GM04503 (cell line): ENCODE measurements at regions not wholly inside any gene's neighbourhood (a gene's known extent, or its start where the extent isn't known, plus 50 kb on each side); places are given as distances from the start of the nearest gene placed in this dataset.
"Not testable (repeated sequence)": the region's sequence is repeated elsewhere in the genome, so short reads cannot be mapped to it uniquely, and the experiment has no call there.

Experiments used
- DNase-seq: peaks from one replicate; pipeline ENCODE4 v3.0.0-alpha.2; 2012; ENCODE audit warnings: low read depth

DNA sequence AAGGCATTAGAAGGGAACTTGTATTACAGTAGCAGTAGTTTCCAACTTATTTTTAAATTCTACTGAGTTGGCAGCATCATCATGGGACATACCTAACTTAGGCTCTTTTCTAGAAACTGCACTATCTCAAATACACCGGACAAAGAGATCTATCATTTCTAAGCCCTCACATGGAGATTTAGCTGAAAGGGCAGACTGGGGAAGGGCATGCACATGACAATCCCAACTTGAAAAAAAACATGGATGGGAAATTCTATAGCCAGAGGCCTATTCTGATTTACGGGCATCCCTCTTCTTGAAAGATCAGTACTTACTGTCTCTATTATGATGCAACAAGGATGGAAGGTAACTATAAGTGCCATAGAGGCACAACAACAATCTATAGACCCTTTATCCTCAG, 1328.6 kb downstream of the UQCRFS1 start:
- DNase-seq, result no peak

GRCh38 chr19:27881213-27881612, 1331.7 kb downstream of the UQCRFS1 start:
- no peak for DNase-seq

DNA sequence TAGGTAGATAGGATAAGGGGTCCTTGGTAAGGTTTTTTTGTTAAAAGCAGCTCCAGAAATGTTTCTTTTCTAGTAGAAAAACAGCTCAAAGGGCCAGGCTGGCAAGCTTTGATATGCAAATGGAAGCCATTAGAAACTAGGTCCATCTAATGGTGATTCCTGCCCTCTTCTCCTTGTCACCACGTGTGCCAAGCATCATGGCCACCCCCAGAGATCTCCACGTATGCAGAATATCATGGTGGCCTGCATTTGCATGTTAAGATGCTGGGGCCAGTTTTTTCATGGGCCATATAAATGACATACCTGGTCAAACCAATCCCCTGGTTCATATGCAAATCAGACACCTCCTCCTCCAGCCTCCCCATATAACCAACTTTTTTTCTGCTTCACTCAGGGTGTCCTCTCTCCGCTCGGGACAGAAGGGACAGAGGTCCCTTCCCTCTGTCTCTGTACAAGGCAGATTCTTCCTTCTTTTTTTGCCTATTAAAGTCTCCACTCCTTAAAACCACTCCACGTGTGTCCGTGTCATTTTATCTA, 1335.9 kb downstream of the UQCRFS1 start:
- DNase-seq, result no peak

- DNase-seq, result no peak
Observed at GRCh38 chr19:27876489-27876888, 1336.5 kb downstream of the UQCRFS1 start.

DNA sequence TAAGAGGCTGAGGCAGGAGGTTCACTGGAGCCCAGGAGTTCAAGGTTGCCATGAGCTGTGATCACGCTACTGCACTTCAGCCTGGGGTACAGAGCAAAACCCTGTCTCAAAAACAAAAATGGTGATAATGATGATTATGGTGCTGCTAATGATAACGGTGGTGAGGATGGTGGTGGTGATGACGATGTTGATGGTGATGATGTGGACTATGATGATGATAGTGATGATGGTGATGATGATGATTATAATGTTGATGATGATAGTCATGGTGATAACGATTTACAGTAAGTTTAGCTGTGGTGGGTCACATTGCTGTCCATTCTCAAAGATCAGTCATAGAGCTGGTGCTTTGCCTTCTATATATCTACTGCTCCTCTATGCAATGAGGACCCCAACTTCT, 1340.6 kb downstream of the UQCRFS1 start:
- no peak for DNase-seq

DNA sequence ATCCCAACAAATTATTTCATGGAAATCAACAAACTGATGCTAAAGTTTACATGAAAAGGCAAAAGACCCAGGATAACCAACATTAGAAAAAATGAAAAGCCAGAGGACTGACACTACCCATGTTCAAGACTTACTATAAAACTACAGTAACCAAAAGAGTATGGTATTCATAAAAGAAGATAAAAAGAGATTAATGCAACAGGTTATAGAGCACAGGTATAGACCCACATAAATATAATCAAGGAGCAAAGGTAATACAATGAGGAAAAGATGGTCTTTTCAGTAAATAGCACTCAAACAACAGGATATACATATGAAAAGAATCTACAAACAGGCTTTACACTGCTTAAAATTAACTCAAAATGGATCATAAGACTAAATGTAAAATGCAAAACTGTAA, 1342.7 kb downstream of the UQCRFS1 start:
- no peak for DNase-seq

DNA sequence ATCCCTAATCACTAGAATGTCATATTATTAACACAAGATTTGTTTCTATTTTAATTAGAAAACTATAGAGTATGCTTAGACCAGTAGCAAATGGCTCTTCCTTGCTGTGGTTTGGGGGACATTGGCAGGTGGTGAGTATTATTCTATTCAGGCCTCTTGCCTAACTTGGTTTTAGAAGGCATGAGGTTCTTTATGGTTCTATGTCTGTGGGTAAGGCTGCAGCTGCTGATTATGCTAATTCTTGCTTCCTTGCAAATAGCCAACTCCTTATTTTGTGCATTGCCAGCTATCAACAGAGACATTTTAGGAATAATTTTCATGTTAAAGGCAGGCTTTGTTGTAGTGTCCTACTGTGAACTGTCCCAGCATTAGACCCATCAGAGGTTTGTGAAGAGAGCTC, 1344.9 kb downstream of the UQCRFS1 start:
- no peak for DNase-seq

- DNase-seq, result no peak
Observed at GRCh38 chr19:27865927-27866777, 1346.8 kb downstream of the UQCRFS1 start.

DNA sequence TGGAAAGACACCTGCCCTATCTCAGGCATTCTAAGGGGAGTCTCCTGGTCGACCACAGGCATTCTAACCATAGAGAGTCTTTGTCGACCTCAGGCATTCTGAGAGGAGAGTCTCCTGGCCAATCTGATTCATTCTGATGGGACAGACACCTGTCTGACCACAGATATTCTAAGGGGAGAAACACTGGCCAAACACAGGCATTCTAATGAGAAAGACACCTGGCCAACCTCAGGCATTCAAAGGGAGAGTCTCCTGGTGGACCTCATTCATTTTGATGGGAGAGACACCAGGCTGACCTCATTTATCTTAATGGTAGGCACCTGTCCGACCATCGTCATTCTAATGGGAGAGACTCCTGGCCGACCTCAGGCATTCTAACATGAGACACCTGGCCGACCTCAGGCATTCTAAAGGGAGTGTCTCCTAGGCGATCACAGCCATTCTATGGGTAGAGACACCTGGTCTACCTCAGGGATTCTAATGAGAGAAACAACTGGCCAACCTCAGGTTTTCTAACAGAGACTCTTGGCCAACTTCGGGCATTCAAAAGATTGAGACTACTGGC, 1351.5 kb downstream of the UQCRFS1 start:
- no peak for DNase-seq

DNA sequence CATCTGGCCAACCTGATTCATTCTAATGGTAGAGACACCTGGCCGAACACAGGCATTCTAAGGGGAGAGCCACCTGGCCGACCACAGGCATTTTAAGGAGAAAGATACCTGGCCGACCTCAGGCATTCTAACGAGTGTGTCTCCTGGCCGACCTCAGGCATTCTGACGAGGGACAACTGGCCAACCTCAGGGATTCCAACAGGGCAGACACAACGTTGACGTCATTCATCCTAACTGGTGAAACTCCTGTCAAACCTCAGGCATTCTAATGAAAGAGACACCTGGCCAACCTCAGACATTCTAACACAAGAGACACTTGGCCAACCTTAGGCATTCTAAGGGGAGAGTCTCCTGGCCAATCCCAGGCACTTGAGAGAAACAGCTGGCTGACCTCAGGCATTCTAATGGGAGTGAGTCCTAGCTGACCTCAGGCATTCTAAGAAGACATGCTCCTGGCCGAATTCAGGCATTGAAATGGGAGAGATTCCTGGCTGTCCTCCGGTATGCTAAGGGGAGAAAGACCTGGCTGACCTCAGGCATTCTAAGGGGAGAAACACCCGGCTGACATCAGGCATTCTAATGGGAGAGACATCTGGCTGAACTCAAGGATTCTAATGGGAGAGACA, 1352.5 kb downstream of the UQCRFS1 start:
- DNase-seq, result no peak

DNA sequence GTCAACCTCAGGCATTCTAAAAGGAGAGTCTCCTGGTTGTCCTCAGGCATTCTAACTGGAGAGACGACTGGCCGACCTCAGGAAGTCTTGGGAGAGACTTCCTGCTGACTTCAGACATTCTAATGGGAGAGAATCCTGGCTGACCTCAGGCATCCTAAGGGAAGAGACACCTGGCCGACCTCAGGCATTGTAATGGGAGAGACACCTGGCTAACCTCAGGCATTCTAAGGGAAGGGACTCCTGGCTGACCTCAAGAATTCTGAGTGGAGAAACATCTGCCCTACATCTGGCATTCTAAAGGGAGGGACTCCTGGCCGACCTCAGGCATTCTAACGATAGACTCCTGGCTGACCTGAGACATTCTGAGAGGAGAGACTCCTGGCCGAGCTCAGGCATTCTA, 1353.3 kb downstream of the UQCRFS1 start:
- no peak for DNase-seq

- no peak for DNase-seq
Observed at GRCh38 chr19:27858981-27859581, 1353.9 kb downstream of the UQCRFS1 start.

GRCh38 chr19:27852931-27853330, 1360.0 kb downstream of the UQCRFS1 start:
- not testable (repeated sequence) for DNase-seq

DNA sequence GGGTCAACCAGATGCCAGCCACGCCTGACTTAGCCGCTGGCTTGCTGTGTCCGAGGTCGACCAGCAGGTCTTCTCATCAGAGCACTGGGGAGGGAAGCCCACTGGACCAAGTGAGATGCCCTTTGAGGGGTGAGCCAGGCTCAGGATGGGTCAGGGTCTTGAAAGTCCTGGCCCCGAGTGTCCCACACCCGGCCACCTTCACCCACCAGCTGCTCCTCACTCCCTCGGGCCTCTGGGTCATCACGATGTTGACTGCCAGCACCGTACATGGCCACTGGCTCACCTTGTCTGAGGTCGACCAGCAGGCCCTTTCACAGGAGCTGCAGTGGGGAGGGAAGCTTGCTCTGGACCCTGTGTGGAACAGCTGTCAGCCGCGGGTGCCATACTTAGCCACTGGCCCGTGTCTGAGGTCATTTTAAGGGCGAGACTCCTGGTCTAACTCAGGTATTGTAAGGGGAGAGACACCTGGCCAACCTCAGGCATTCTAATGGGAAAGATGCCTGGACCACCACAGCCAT, 1361.3 kb downstream of the UQCRFS1 start:
- no peak for DNase-seq

GRCh38 chr19:27851002-27851481, 1361.9 kb downstream of the UQCRFS1 start:
- no peak for DNase-seq

GRCh38 chr19:27846944-27847343, 1366.0 kb downstream of the UQCRFS1 start:
- no peak for DNase-seq

DNA sequence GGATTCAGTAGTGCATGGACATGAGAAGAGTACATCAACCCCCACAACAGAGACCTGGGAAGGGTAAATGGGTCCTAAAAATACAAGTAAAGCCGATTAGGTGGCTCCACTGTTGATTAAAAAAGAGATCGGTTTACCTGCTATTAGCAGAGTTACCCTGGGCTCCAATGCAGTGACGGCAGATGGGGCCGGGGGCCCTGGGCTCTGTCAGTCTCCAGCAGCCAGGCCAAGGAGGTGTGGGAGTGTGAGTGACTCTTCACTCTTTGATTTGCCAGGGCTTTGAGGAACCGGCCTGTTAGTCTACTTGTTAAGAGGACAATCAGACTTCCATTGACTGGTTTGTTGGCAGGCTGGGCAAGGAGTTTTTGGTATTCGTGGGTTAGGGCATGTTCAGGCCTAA, 1368.7 kb downstream of the UQCRFS1 start:
- DNase-seq, result no peak

DNA sequence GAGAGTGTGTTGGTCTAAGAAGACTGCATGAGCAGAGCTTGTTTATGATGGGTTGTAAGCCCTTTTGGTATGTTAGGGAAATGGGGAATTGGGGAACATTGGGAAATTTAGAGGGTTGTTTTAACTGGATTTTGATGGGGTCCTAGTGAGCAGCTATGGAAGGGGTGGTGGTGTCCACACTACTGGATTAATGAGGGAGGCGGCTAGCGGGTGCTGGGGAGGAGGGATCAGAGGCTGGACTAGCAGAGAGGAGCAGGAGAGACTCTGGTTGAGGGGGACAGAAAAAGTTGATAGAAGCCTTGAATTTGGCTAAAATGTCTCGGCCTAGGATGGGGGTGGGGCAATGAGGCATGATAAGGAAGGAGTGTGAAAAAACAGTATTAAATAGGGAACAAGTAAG, 1369.1 kb downstream of the UQCRFS1 start:
- no peak for DNase-seq

DNA sequence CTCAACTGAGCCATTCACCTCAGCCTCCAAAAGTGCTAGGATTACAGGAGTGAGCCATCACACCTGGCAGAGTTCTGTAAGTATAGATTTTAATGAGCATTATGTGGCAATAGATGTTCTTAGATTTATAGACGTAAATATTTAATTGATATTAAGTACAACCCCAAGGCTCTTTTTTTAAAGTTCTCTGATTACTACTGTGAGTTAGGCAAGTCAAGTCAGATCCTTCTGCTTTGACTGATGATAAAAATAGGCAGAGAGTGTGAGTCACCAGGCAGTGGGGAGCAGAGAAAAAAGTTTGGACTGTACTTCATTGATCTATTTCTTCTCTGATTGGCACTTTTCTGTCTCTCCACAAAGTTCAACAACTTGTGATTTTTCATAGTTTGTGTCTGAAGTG, 1379.9 kb downstream of the UQCRFS1 start:
- DNase-seq, result no peak

DNA sequence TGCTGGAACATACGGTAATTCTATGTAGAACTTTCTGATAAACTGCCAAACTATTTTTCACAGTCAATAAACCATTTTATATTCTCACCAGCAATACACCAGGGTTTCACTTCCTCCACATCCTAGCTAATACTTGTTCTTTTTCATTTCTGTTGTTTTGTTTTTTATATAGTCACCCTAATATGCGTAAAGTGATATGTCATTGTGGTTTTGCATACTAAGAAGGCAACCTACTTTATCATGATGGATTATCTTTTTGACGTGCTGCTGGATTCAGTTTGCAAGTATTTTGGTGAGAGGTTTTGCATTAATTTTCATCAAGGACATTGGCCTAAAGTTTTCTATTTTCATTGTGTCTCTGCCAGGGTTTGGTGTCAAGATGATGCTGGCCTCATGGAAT, 1384.1 kb downstream of the UQCRFS1 start:
- no peak for DNase-seq

GRCh38 chr19:27824108-27824507, 1388.8 kb downstream of the UQCRFS1 start:
- DNase-seq, result no peak

GRCh38 chr19:27822336-27822735, 1390.6 kb downstream of the UQCRFS1 start:
- no peak for DNase-seq
